Transverse colon (tissue), 4 donors: ENCODE measurements at regions not wholly inside any gene's neighbourhood (a gene's known extent, or its start where the extent isn't known, plus 50 kb on each side); places are given as distances from the start of the nearest gene placed in this dataset.

Source experiments
- DNase-seq: peaks from one replicate; pipeline ENCODE4 v3.0.0-alpha.2; 2019
- H3K27ac ChIP-seq, 4 donors: fragments of 200-600 bp; sonication (generic); 2 replicates each; pipeline ENCODE4 v1.5.1; 2016 to 2018; ENCODE audit warnings: inconsistent platforms in 4 of 4
- H3K27me3 ChIP-seq: fragments of 200-600 bp; sonication (generic); 2 replicates; pipeline ENCODE4 v1.5.1; 2017; ENCODE audit warnings: inconsistent platforms
- H3K36me3 ChIP-seq, 4 donors: fragments of 200-600 bp; sonication (generic); 2 replicates each; pipeline ENCODE4 v1.5.1; 2017 to 2019; ENCODE audit warnings: inconsistent platforms in 4 of 4
- H3K4me1 ChIP-seq, 4 donors: fragments of 200-600 bp; sonication (generic); 2 replicates each; pipeline ENCODE4 v1.5.1; 2017 to 2020; ENCODE audit warnings: inconsistent platforms in 4 of 4
- H3K4me3 ChIP-seq, 4 donors: fragments of 200-600 bp; sonication (generic); 1 replicate in 1 of 4; 2 replicates in 3 of 4; pipeline versions ENCODE4 v1.5.1 to v1.6.1; 2017 to 2019; ENCODE audit warnings: inconsistent platforms in 4 of 4
- H3K9me3 ChIP-seq, 2 donors: fragments of 200-600 bp; sonication (generic); 2 replicates each; pipeline ENCODE4 v1.5.1; 2017 to 2019; ENCODE audit warnings: inconsistent platforms in 2 of 2
- CTCF ChIP-seq, 5 experiments: fragments of 200-600 bp in 3 of 5; fragments of 450-650 bp in 2 of 5; sonication (generic) in 3 of 5; IDR thresholded peaks; 1 replicate in 2 of 5; 2 replicates in 3 of 5; pipeline ENCODE4 v1.5.1; 2016 to 2017; ENCODE audit warnings: antibody characterized with exemption in 5 of 5, inconsistent platforms in 3 of 5, mild to moderate bottlenecking in 2 of 5, moderate library complexity in 1 of 5
- EP300 ChIP-seq: sonication (generic); formaldehyde crosslinking; IDR thresholded peaks from one replicate; pipeline ENCODE4 v1.6.1; 2017; ENCODE audit warnings: antibody characterized with exemption, low read depth
- POLR2A ChIP-seq: fragments of 450-650 bp; IDR thresholded peaks from one replicate; pipeline ENCODE4 v1.6.1; 2016; ENCODE audit warnings: antibody characterized with exemption, mild to moderate bottlenecking, moderate library complexity
- POLR2AphosphoS5 ChIP-seq, 3 donors: sonication (generic); formaldehyde crosslinking; IDR thresholded peaks; one replicate each; pipeline ENCODE4 v1.6.1; 2016; ENCODE audit warnings: antibody characterized with exemption in 3 of 3
- WGBS, 2 donors: methylation state at CpG; one replicate each; pipeline ENCODE4 v1.1.5; 2018; ENCODE audit warnings: low coverage in 1 of 2; 5-methylcytosine and 5-hydroxymethylcytosine counted together
- in situ Hi-C, 4 donors: fragments of 200-750 bp; cut with MboI; loops; one replicate each; pipeline versions ENCODE4 v1.15.0 to v1.15.1; 2017; ENCODE audit warnings: low sequenced_read_pairs in 3 of 4, low pct_ligation_motif_present in 1 of 4, low pct_unique_long_range_greater_than_20kb in 1 of 4
- intact Hi-C: fragments of 100-400 bp; cut with DNase I; formaldehyde crosslinking; loops from one replicate; pipeline ENCODE4 v1.15.1; 2023; ENCODE audit warnings: low total_unique reads

GRCh38 chr2:122966461-122966860, 1058.6 kb upstream of the CNTNAP5 start:
- 76 to 88% methylated on average over 2 of the region's 2 CpGs for WGBS, 2 donors
- intact Hi-C loops: no loop called here

GRCh38 chr2:122977580-122977979, 1047.5 kb upstream of the CNTNAP5 start:
- 83 to 93% methylated on average over 1 of the region's 1 CpG for whole genome bisulfite sequencing, 2 donors
- no peaks in the 10 kb centered on the region for H3K4me1 ChIP-seq
- in situ Hi-C loops: no loop called here

More at GRCh38 chr2:122966461-122966860, 1058.6 kb upstream of the CNTNAP5 start:
- no peaks in the 10 kb centered on the region for H3K9me3 ChIP-seq
- H3K27me3 ChIP-seq: no peaks in the 10 kb centered on the region
- no peak overlapping the region for H3K27ac ChIP-seq
- no peak for DNase-seq
- TF ChIP-seq POLR2A (no peak), CTCF (IDR thresholded peaks at IDR 0.05) (no peak), EP300 (no peak)
- no peak overlapping the region for H3K4me3 ChIP-seq
- H3K4me1 ChIP-seq: no peaks in the 10 kb centered on the region
- in situ Hi-C loops: no loop called here
- no peaks in the 10 kb centered on the region for H3K36me3 ChIP-seq

GRCh38 chr2:122980671-122981070, 1044.4 kb upstream of the CNTNAP5 start:
- Histone ChIP-seq H3K27me3 (no peaks in the 10 kb centered on the region), H3K4me3 (no peak overlapping the region), H3K36me3 (no peaks in the 10 kb centered on the region), H3K9me3 (peaks cover 0 to 7% of the 10 kb centered on the region in 2 donors), H3K4me1 (no peaks in the 10 kb centered on the region), H3K27ac (no peak overlapping the region)
- WGBS, 2 donors: 77 to 79% methylated on average over 2 to 5 of the region's 5 CpGs
- in situ Hi-C loops (no loop called here), intact Hi-C loops (no loop called here)
- DNase-seq: no peak
- TF ChIP-seq CTCF (IDR thresholded peaks at IDR 0.05): no peak
- no peak for TF ChIP-seq POLR2A
- no peak for TF ChIP-seq EP300
- no peak for TF ChIP-seq POLR2AphosphoS5 (IDR thresholded peaks at IDR 0.05)

More at GRCh38 chr2:122977580-122977979, 1047.5 kb upstream of the CNTNAP5 start:
- Histone ChIP-seq H3K27me3 (no peaks in the 10 kb centered on the region), H3K27ac (no peak overlapping the region), H3K36me3 (no peaks in the 10 kb centered on the region), H3K9me3 (peaks cover 0 to 3% of the 10 kb centered on the region in 2 donors), H3K4me3 (no peak overlapping the region)
- no peak for DNase-seq
- intact Hi-C loops: no loop called here
- TF ChIP-seq EP300 (no peak), CTCF (IDR thresholded peaks at IDR 0.05) (no peak), POLR2A (no peak), POLR2AphosphoS5 (IDR thresholded peaks at IDR 0.05) (no peak)

- H3K27me3 ChIP-seq: no peaks in the 10 kb centered on the region
- no peak for DNase-seq
- H3K4me1 ChIP-seq: no peaks in the 10 kb centered on the region
- H3K27ac ChIP-seq: no peak overlapping the region
- H3K4me3 ChIP-seq: no peak overlapping the region
- H3K36me3 ChIP-seq: no peaks in the 10 kb centered on the region
- WGBS, 2 donors: 50 to 65% methylated on average over 1 of the region's 1 CpG
- peaks cover 0 to 7% of the 10 kb centered on the region in 2 donors for H3K9me3 ChIP-seq
- TF ChIP-seq POLR2AphosphoS5 (IDR thresholded peaks at IDR 0.05) (no peak), EP300 (no peak), CTCF (IDR thresholded peaks at IDR 0.05) (no peak), POLR2A (no peak)
- intact Hi-C loops: no loop called here
- in situ Hi-C loops: no loop called here
These were observed 1042.2 kb upstream of the CNTNAP5 start for GRCh38 chr2:122982936-122983335.
